GM12878 (cell line): ENCODE measurements at regions not wholly inside any gene's neighbourhood (a gene's known extent, or its start where the extent isn't known, plus 50 kb on each side); places are given as distances from the start of the nearest gene placed in this dataset.

Source experiments
- GATAD2B ChIP-seq: fragments of 450-650 bp; conservative IDR thresholded peaks from 2 replicates; pipeline ENCODE4 v1.6.1; 2017; ENCODE audit warnings: low read depth, mild to moderate bottlenecking, moderate library complexity
- HDAC2 ChIP-seq: fragments of 200-600 bp; sonication (generic); IDR thresholded peaks from 2 replicates; pipeline ENCODE4 v1.6.1; 2017
- MEF2B ChIP-seq: fragments of 450-650 bp; IDR thresholded peaks from 2 replicates; pipeline ENCODE4 v1.6.1; 2018; ENCODE audit warnings: mild to moderate bottlenecking, moderate library complexity; ENCODE audit not compliant: partially characterized antibody, poor library complexity, severe bottlenecking
- MTA2 ChIP-seq: fragments of 450-650 bp; IDR thresholded peaks from 2 replicates; pipeline ENCODE4 v1.6.1; 2016; ENCODE audit warnings: low read depth, mild to moderate bottlenecking, moderate library complexity
- POLR2A ChIP-seq: IDR thresholded peaks from 2 replicates; pipeline ENCODE4 v1.6.1; 2011; ENCODE audit warnings: low read depth, mild to moderate bottlenecking, low read length
- STAT3 ChIP-seq: IDR thresholded peaks from 2 replicates; pipeline ENCODE4 v1.6.1; 2011; ENCODE audit warnings: low read depth, low read length, improper control_type of control experiment
- TARDBP ChIP-seq: IDR thresholded peaks from 2 replicates; pipeline ENCODE4 v1.6.1; 2016; ENCODE audit warnings: borderline replicate concordance
- TF ChIP-seq, protein P1 (sequence below): fragments of 450-650 bp; IDR thresholded peaks from 2 replicates; pipeline ENCODE4 v1.6.1; 2017; ENCODE audit warnings: mild to moderate bottlenecking, moderate library complexity
- TF ChIP-seq, protein P2 (sequence below): fragments of 450-650 bp; IDR thresholded peaks from 2 replicates; pipeline ENCODE4 v1.6.1; 2014; ENCODE audit warnings: mild to moderate bottlenecking
- TF ChIP-seq, protein P3 (sequence below), 3 experiments: IDR thresholded peaks in 2 of 3; conservative IDR thresholded peaks in 1 of 3; 2 replicates each; pipeline ENCODE4 v1.5.1; 2011; ENCODE audit warnings: low read depth in 3 of 3, low read length in 3 of 3, mild to moderate bottlenecking in 3 of 3, control low read depth in 2 of 3, moderate library complexity in 2 of 3, inconsistent platforms in 1 of 3, mixed read lengths in 1 of 3; ENCODE audit not compliant: control insufficient read depth in 2 of 3, insufficient read depth in 1 of 3; ENCODE audit errors: extremely low read depth in 1 of 3

GRCh38 chr11:42528471-42528870, 783.3 kb upstream of the API5 start (continued):
- TF ChIP-seq HDAC2: no peak
- TF ChIP-seq MTA2: no peak
- TF ChIP-seq GATAD2B: no peak
- TF ChIP-seq, protein P1, sequence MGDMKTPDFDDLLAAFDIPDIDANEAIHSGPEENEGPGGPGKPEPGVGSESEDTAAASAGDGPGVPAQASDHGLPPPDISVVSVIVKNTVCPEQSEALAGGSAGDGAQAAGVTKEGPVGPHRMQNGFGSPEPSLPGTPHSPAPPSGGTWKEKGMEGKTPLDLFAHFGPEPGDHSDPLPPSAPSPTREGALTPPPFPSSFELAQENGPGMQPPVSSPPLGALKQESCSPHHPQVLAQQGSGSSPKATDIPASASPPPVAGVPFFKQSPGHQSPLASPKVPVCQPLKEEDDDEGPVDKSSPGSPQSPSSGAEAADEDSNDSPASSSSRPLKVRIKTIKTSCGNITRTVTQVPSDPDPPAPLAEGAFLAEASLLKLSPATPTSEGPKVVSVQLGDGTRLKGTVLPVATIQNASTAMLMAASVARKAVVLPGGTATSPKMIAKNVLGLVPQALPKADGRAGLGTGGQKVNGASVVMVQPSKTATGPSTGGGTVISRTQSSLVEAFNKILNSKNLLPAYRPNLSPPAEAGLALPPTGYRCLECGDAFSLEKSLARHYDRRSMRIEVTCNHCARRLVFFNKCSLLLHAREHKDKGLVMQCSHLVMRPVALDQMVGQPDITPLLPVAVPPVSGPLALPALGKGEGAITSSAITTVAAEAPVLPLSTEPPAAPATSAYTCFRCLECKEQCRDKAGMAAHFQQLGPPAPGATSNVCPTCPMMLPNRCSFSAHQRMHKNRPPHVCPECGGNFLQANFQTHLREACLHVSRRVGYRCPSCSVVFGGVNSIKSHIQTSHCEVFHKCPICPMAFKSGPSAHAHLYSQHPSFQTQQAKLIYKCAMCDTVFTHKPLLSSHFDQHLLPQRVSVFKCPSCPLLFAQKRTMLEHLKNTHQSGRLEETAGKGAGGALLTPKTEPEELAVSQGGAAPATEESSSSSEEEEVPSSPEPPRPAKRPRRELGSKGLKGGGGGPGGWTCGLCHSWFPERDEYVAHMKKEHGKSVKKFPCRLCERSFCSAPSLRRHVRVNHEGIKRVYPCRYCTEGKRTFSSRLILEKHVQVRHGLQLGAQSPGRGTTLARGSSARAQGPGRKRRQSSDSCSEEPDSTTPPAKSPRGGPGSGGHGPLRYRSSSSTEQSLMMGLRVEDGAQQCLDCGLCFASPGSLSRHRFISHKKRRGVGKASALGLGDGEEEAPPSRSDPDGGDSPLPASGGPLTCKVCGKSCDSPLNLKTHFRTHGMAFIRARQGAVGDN: no peak
- TF ChIP-seq, protein P2, sequence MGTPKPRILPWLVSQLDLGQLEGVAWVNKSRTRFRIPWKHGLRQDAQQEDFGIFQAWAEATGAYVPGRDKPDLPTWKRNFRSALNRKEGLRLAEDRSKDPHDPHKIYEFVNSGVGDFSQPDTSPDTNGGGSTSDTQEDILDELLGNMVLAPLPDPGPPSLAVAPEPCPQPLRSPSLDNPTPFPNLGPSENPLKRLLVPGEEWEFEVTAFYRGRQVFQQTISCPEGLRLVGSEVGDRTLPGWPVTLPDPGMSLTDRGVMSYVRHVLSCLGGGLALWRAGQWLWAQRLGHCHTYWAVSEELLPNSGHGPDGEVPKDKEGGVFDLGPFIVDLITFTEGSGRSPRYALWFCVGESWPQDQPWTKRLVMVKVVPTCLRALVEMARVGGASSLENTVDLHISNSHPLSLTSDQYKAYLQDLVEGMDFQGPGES: no peak
- no peak for TF ChIP-seq TARDBP
- TF ChIP-seq MEF2B: no peak
- no peak for TF ChIP-seq STAT3
- no peak for TF ChIP-seq POLR2A
- TF ChIP-seq, protein P3, sequence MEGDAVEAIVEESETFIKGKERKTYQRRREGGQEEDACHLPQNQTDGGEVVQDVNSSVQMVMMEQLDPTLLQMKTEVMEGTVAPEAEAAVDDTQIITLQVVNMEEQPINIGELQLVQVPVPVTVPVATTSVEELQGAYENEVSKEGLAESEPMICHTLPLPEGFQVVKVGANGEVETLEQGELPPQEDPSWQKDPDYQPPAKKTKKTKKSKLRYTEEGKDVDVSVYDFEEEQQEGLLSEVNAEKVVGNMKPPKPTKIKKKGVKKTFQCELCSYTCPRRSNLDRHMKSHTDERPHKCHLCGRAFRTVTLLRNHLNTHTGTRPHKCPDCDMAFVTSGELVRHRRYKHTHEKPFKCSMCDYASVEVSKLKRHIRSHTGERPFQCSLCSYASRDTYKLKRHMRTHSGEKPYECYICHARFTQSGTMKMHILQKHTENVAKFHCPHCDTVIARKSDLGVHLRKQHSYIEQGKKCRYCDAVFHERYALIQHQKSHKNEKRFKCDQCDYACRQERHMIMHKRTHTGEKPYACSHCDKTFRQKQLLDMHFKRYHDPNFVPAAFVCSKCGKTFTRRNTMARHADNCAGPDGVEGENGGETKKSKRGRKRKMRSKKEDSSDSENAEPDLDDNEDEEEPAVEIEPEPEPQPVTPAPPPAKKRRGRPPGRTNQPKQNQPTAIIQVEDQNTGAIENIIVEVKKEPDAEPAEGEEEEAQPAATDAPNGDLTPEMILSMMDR (IDR thresholded peaks at IDR 0.05 in 2 of 3, conservative IDR thresholded peaks at IDR 0.05 in 1 of 3; ENCODE audit: control insufficient read depth in 2 of 3, extremely low read depth in 1 of 3, insufficient read depth in 1 of 3, low read depth in 3 of 3, low read length in 3 of 3): no peak
